Caco-2 (cell line): ENCODE measurements at regions not wholly inside any gene's neighbourhood (a gene's known extent, or its start where the extent isn't known, plus 50 kb on each side); places are given as distances from the start of the nearest gene placed in this dataset.

Experiments used
- BruUV-seq: library from RNA; stranded (reverse); fragments of 400-500 nt; replicated peaks from 2 replicates; lab custom pipeline; 2021; lab: Mats Ljungman, UMichigan
- CTCF ChIA-PET: fragments of 300-600 bp; sonication (Branson Sonifier 250); formaldehyde crosslinking; loops from one replicate; lab custom pipeline; 2022; ENCODE audit warnings: antibody characterized with exemption; lab: Charles Lee
- POLR2A ChIA-PET: fragments of 300-600 bp; sonication (Branson Sonifier 250); formaldehyde crosslinking; loops from one replicate; lab custom pipeline; 2022; ENCODE audit warnings: antibody characterized with exemption; lab: Charles Lee
- DNase-seq, 2 experiments: peaks; one replicate each; pipeline versions ENCODE4 v3.0.0 to v3.0.0-alpha.2; 2020 to 2022
- H3K27me3 ChIP-seq: replicated peaks from 2 replicates; pipeline ENCODE4 v1.6.0; 2011; ENCODE audit warnings: low read length; ENCODE audit not compliant: control insufficient read depth, insufficient read depth
- H3K36me3 ChIP-seq: 2 replicates; pipeline ENCODE4 v1.5.1; 2011; ENCODE audit warnings: low read length; ENCODE audit not compliant: control insufficient read depth, insufficient read depth
- H3K4me1 ChIP-seq: fragments of 250-450 bp; sonication (Bioruptor Pico); 2 replicates; pipeline ENCODE4 v1.5.1; 2020; ENCODE audit warnings: mild to moderate bottlenecking
- H3K4me3 ChIP-seq: 2 replicates; pipeline ENCODE4 v1.5.1; 2011; ENCODE audit warnings: low read depth, mild to moderate bottlenecking, control low read depth, low read length
- H3K9me3 ChIP-seq: fragments of 250-450 bp; sonication (Bioruptor Pico); 2 replicates; pipeline ENCODE4 v1.5.1; 2020; ENCODE audit warnings: mild to moderate bottlenecking, moderate library complexity
- H3K27ac Mint-ChIP-seq: one replicate; pipeline ENCODE4 v1.8.0; 2022; ENCODE audit warnings: mixed read lengths; ENCODE audit not compliant: unreplicated experiment
- H3K27me3 Mint-ChIP-seq: one replicate; pipeline ENCODE4 v1.8.0; 2022; ENCODE audit warnings: mixed read lengths; ENCODE audit not compliant: insufficient read depth, unreplicated experiment
- H3K36me3 Mint-ChIP-seq: one replicate; pipeline ENCODE4 v1.8.0; 2022; ENCODE audit warnings: mild to moderate bottlenecking, mixed read lengths; ENCODE audit not compliant: insufficient read depth, unreplicated experiment
- H3K4me1 Mint-ChIP-seq: one replicate; pipeline ENCODE4 v1.8.0; 2022; ENCODE audit warnings: low read depth, mixed read lengths; ENCODE audit not compliant: unreplicated experiment
- H3K4me3 Mint-ChIP-seq: one replicate; pipeline ENCODE4 v1.8.0; 2022; ENCODE audit warnings: mild to moderate bottlenecking, moderate library complexity, mixed read lengths; ENCODE audit not compliant: unreplicated experiment
- H3K9me3 Mint-ChIP-seq: one replicate; pipeline ENCODE4 v1.8.0; 2022; ENCODE audit warnings: mixed read lengths; ENCODE audit not compliant: unreplicated experiment
- CTCF ChIP-seq, 2 experiments: fragments of 200-600 bp in 1 of 2; IDR thresholded peaks; 1 replicate in 1 of 2; 2 replicates in 1 of 2; pipeline versions ENCODE4 v1.5.1 to v1.8.0; 2011 to 2022; ENCODE audit warnings: antibody characterized with exemption in 1 of 2, control low read depth in 1 of 2, inconsistent platforms in 1 of 2, low read depth in 1 of 2, low read length in 1 of 2, mild to moderate bottlenecking in 1 of 2, moderate library complexity in 1 of 2; ENCODE audit not compliant: insufficient read depth in 1 of 2, severe bottlenecking in 1 of 2, unreplicated experiment in 1 of 2
- intact Hi-C: fragments of 100-400 bp; cut with micrococcal nuclease; formaldehyde crosslinking; loops from one replicate; pipeline ENCODE4 v1.10.0; 2022; ENCODE audit not compliant: unreplicated experiment

- TF ChIP-seq CTCF (IDR thresholded peaks at IDR 0.05; ENCODE audit: insufficient read depth in 1 of 2, low read depth in 1 of 2, low read length in 1 of 2, severe bottlenecking in 1 of 2, unreplicated experiment in 1 of 2): no peak
- ChIA-PET CTCF (no interaction called here), POLR2A (no interaction called here)
- Mint-ChIP-seq H3K9me3 (no peaks in the 10 kb centered on the region), H3K4me1 (no peaks in the 10 kb centered on the region), H3K27ac (no peak overlapping the region), H3K36me3 (no peaks in the 10 kb centered on the region), H3K27me3 (peaks cover 5% of the 10 kb centered on the region), H3K4me3 (no peak overlapping the region)
- DNase-seq: no peak
- Histone ChIP-seq H3K27me3 (no peaks in the 10 kb centered on the region), H3K9me3 (no peaks in the 10 kb centered on the region), H3K4me3 (no peak overlapping the region), H3K4me1 (no peaks in the 10 kb centered on the region), H3K36me3 (no peaks in the 10 kb centered on the region)
- no TSS peak for BruUV-seq
- intact Hi-C loops: no loop called here
Measured at GRCh38 chr3:28186748-28187147, 54.7 kb upstream of the CMC1 start.

GRCh38 chr3:28188686-28189085 lies 52.7 kb upstream of the CMC1 start:
- no peak overlapping the region for H3K4me3 Mint-ChIP-seq
- no TSS peak for BruUV-seq
- no peaks in the 10 kb centered on the region for H3K36me3 Mint-ChIP-seq
- Histone ChIP-seq H3K4me3 (no peak overlapping the region), H3K27me3 (no peaks in the 10 kb centered on the region), H3K36me3 (no peaks in the 10 kb centered on the region), H3K4me1 (no peaks in the 10 kb centered on the region), H3K9me3 (no peaks in the 10 kb centered on the region)
- no peak overlapping the region for H3K27ac Mint-ChIP-seq
- intact Hi-C loops: no loop called here
- no peaks in the 10 kb centered on the region for H3K9me3 Mint-ChIP-seq
- H3K4me1 Mint-ChIP-seq: no peaks in the 10 kb centered on the region
- peaks cover 3% of the 10 kb centered on the region for H3K27me3 Mint-ChIP-seq
- DNase-seq: no peak
- no peak for TF ChIP-seq CTCF (IDR thresholded peaks at IDR 0.05; ENCODE audit: insufficient read depth in 1 of 2, low read depth in 1 of 2, low read length in 1 of 2, severe bottlenecking in 1 of 2, unreplicated experiment in 1 of 2)
- ChIA-PET CTCF (no interaction called here), POLR2A (no interaction called here)

- BruUV-seq: no TSS peak
- Mint-ChIP-seq H3K36me3 (no peaks in the 10 kb centered on the region), H3K4me3 (no peak overlapping the region), H3K27me3 (no peaks in the 10 kb centered on the region), H3K4me1 (no peaks in the 10 kb centered on the region), H3K9me3 (no peaks in the 10 kb centered on the region), H3K27ac (no peak overlapping the region)
- intact Hi-C loops: no loop called here
- ChIA-PET CTCF (no interaction called here), POLR2A (no interaction called here)
- no peak for TF ChIP-seq CTCF (IDR thresholded peaks at IDR 0.05; ENCODE audit: insufficient read depth in 1 of 2, low read depth in 1 of 2, low read length in 1 of 2, severe bottlenecking in 1 of 2, unreplicated experiment in 1 of 2)
- Histone ChIP-seq H3K9me3 (no peaks in the 10 kb centered on the region), H3K36me3 (no peaks in the 10 kb centered on the region), H3K27me3 (no peaks in the 10 kb centered on the region), H3K4me3 (no peak overlapping the region), H3K4me1 (no peaks in the 10 kb centered on the region)
- no peak for DNase-seq
Measured at GRCh38 chr3:28191363-28191762, 50.1 kb upstream of the CMC1 start.
